Astrocyte (in vitro differentiated cells and primary cell): ENCODE measurements at regions not wholly inside any gene's neighbourhood (a gene's known extent, or its start where the extent isn't known, plus 50 kb on each side); places are given as distances from the start of the nearest gene placed in this dataset.

Source experiments
- EZH2 ChIP-seq: IDR thresholded peaks from 2 replicates; pipeline ENCODE4 v1.6.1; 2012; ENCODE audit warnings: mild to moderate bottlenecking, low read length, inconsistent platforms; ENCODE audit not compliant: insufficient read depth
- TF ChIP-seq, protein P1 (sequence below): IDR thresholded peaks from 2 replicates; pipeline ENCODE4 v1.5.1; 2011; ENCODE audit warnings: low read depth, mild to moderate bottlenecking, inconsistent platforms, low read length, moderate library complexity; ENCODE audit not compliant: insufficient read depth

DNA sequence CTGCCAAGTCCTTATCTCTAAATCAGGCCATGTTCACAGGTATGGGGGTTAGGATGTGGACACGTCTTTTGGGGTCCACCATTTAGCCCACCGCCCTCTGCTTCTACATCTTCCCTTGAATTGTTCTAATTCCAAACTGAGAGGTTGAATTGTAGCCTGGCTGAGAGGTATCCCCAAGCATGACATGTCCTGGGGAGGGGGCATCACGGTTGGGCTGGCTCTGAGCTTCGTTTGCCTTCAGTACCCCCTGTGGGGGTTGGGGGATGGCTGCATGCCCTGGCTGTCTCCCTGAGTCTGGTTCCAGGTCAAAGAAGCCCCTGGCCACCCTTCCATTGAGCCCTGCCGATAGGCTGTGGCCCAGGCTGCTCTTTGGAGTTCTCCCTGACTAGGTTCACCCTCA lies 204.6 kb downstream of the GLRX3 start:
- TF ChIP-seq, protein P1, sequence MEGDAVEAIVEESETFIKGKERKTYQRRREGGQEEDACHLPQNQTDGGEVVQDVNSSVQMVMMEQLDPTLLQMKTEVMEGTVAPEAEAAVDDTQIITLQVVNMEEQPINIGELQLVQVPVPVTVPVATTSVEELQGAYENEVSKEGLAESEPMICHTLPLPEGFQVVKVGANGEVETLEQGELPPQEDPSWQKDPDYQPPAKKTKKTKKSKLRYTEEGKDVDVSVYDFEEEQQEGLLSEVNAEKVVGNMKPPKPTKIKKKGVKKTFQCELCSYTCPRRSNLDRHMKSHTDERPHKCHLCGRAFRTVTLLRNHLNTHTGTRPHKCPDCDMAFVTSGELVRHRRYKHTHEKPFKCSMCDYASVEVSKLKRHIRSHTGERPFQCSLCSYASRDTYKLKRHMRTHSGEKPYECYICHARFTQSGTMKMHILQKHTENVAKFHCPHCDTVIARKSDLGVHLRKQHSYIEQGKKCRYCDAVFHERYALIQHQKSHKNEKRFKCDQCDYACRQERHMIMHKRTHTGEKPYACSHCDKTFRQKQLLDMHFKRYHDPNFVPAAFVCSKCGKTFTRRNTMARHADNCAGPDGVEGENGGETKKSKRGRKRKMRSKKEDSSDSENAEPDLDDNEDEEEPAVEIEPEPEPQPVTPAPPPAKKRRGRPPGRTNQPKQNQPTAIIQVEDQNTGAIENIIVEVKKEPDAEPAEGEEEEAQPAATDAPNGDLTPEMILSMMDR, result no peak
- no peak for TF ChIP-seq EZH2
